ENCODE measurements at regions not wholly inside any gene's neighbourhood (a gene's known extent, or its start where the extent isn't known, plus 50 kb on each side); places are given as distances from the start of the nearest gene placed in this dataset.
A peak's percentile ranks its signal among the peaks of the same experiment; 100 is the strongest.

- no peak overlapping the region for H3K27ac Mint-ChIP-seq
- CTCF ChIA-PET, result no interaction called here
- no peak overlapping the region for H3K4me3 Mint-ChIP-seq
- TF ChIP-seq PREB (CRISPR knock-in tag; IDR thresholded peaks at IDR 0.05; ENCODE audit: borderline replicate concordance) (no peak), CTCF (IDR thresholded peaks at IDR 0.05) (no peak), RELA (CRISPR knock-in tag; IDR thresholded peaks at IDR 0.05; ENCODE audit: borderline replicate concordance) (no peak), NR2C2 (CRISPR knock-in tag; IDR thresholded peaks at IDR 0.05) (no peak)
- H3K36me3 Mint-ChIP-seq, result no peaks in the 10 kb centered on the region
- no peak for ATAC-seq
- DNase-seq (ENCODE audit: low spot score), result no peak
- H3K27me3 Mint-ChIP-seq (ENCODE audit: low read depth), result no peaks in the 10 kb centered on the region
- POLR2A ChIA-PET, result no interaction called here
- no peaks in the 10 kb centered on the region for H3K9me3 Mint-ChIP-seq
- H3K4me1 Mint-ChIP-seq, result peaks cover 3% of the 10 kb centered on the region
Observed at GRCh38 chr2:157077753-157078350, 179.7 kb upstream of the GALNT5 start.

GRCh38 chr2:157082950-157083349, 174.6 kb upstream of the GALNT5 start:
- no peaks in the 10 kb centered on the region for H3K9me3 Mint-ChIP-seq
- ChIA-PET POLR2A (no interaction called here), CTCF (no interaction called here)
- no peaks in the 10 kb centered on the region for H3K36me3 Mint-ChIP-seq
- H3K27me3 Mint-ChIP-seq (ENCODE audit: low read depth), result no peaks in the 10 kb centered on the region
- H3K27ac Mint-ChIP-seq, result no peak overlapping the region
- peaks cover 7% of the 10 kb centered on the region for H3K4me1 Mint-ChIP-seq
- no peak for DNase-seq (ENCODE audit: low spot score)
- peak; percentile 70 for ATAC-seq
- no peak overlapping the region for H3K4me3 Mint-ChIP-seq
- no peak for TF ChIP-seq AR (CRISPR knock-in tag; IDR thresholded peaks at IDR 0.05)
- TF ChIP-seq PRRX2 (CRISPR knock-in tag; IDR thresholded peaks at IDR 0.05), result no peak
- TF ChIP-seq HMGXB4 (CRISPR knock-in tag; IDR thresholded peaks at IDR 0.05), result no peak
- no peak for TF ChIP-seq GRHL2 (CRISPR knock-in tag; IDR thresholded peaks at IDR 0.05; ENCODE audit: insufficient replicate concordance, severe bottlenecking)
- no peak for TF ChIP-seq CREM (CRISPR knock-in tag; IDR thresholded peaks at IDR 0.05)
- no peak for TF ChIP-seq ERG (CRISPR knock-in tag; IDR thresholded peaks at IDR 0.05)
- no peak for TF ChIP-seq ZNF425 (CRISPR knock-in tag; conservative IDR thresholded peaks at IDR 0.05)
- TF ChIP-seq FOXK1 (CRISPR knock-in tag; IDR thresholded peaks at IDR 0.05), result no peak
- TF ChIP-seq ZNF396 (CRISPR knock-in tag; IDR thresholded peaks at IDR 0.05; ENCODE audit: borderline replicate concordance), result no peak
- TF ChIP-seq ZNF219 (CRISPR knock-in tag; IDR thresholded peaks at IDR 0.05; ENCODE audit: borderline replicate concordance), result no peak
- no peak for TF ChIP-seq ATF6 (CRISPR knock-in tag; IDR thresholded peaks at IDR 0.05)
- no peak for TF ChIP-seq MAX (CRISPR knock-in tag; IDR thresholded peaks at IDR 0.05)
- no peak for TF ChIP-seq KAT7 (CRISPR knock-in tag; IDR thresholded peaks at IDR 0.05; ENCODE audit: borderline replicate concordance)
- no peak for TF ChIP-seq NFE2L1 (CRISPR knock-in tag; IDR thresholded peaks at IDR 0.05)
- no peak for TF ChIP-seq ZNF263 (CRISPR knock-in tag; IDR thresholded peaks at IDR 0.05; ENCODE audit: low read depth)
